AG04450 (cell line): ENCODE measurements at regions not wholly inside any gene's neighbourhood (a gene's known extent, or its start where the extent isn't known, plus 50 kb on each side); places are given as distances from the start of the nearest gene placed in this dataset.

Experiments used
- CTCF ChIA-PET: fragments of 300-600, 350-600 bp; formaldehyde crosslinking; extraction: SDS; loops from one replicate; lab custom pipeline; 2022; ENCODE audit warnings: antibody characterized with exemption, inconsistent platforms; lab: Charles Lee
- POLR2A ChIA-PET: fragments of 350-600 bp; formaldehyde crosslinking; extraction: SDS; loops from one replicate; lab custom pipeline; 2021; ENCODE audit warnings: antibody characterized with exemption, inconsistent platforms; lab: Yijun Ruan, JAX
- DNase-seq: peaks from one replicate; pipeline ENCODE4 v3.0.0-alpha.2; 2011; ENCODE audit warnings: low read depth, low spot score
- H3K27ac ChIP-seq: one replicate; pipeline ENCODE4 v1.5.1; 2012; ENCODE audit warnings: low read depth, low read length, control low read depth
- H3K27me3 ChIP-seq: one replicate; pipeline ENCODE4 v1.6.0; 2012; ENCODE audit warnings: low read length; ENCODE audit not compliant: control insufficient read depth, insufficient read depth
- H3K4me3 ChIP-seq: 2 replicates; pipeline ENCODE4 v1.5.1; 2011; ENCODE audit warnings: mild to moderate bottlenecking, low read depth, low read length, control low read depth
- H3K9me3 ChIP-seq: 2 replicates; pipeline ENCODE4 v1.5.1; 2012; ENCODE audit warnings: low read length; ENCODE audit not compliant: control insufficient read depth, insufficient read depth
- CTCF ChIP-seq: IDR thresholded peaks from 2 replicates; pipeline ENCODE4 v1.5.1; 2011; ENCODE audit warnings: low read depth, low read length, control low read depth, inconsistent platforms

- ChIA-PET POLR2A (no interaction called here), CTCF (no interaction called here)
- no peak for DNase-seq
- H3K27ac ChIP-seq = no peak overlapping the region
- TF ChIP-seq CTCF = no peak
- H3K4me3 ChIP-seq = no peak overlapping the region
- H3K27me3 ChIP-seq = no peaks in the 10 kb centered on the region
- H3K9me3 ChIP-seq = no peaks in the 10 kb centered on the region
Measured at GRCh38 chr6:123747515-123747914, 56.1 kb upstream of the NKAIN2 start.

- H3K4me3 ChIP-seq = no peak overlapping the region
- H3K9me3 ChIP-seq = no peaks in the 10 kb centered on the region
- ChIA-PET POLR2A (no interaction called here), CTCF (no interaction called here)
- no peak for TF ChIP-seq CTCF
- H3K27ac ChIP-seq = no peak overlapping the region
- H3K27me3 ChIP-seq = no peaks in the 10 kb centered on the region
- no peak for DNase-seq
Measured at GRCh38 chr6:123745895-123746294, 57.8 kb upstream of the NKAIN2 start.

GRCh38 chr6:123744840-123745239 is 58.8 kb upstream of the NKAIN2 start:
- DNase-seq = no peak
- Histone ChIP-seq H3K27me3 (no peaks in the 10 kb centered on the region), H3K4me3 (no peak overlapping the region), H3K27ac (no peak overlapping the region), H3K9me3 (no peaks in the 10 kb centered on the region)
- POLR2A ChIA-PET = no interaction called here
- TF ChIP-seq CTCF = no peak
- CTCF ChIA-PET = no interaction called here

- H3K4me3 ChIP-seq = no peak overlapping the region
- ChIA-PET POLR2A (no interaction called here), CTCF (interaction anchor here (0.6 kb wide), 1 partner anchor 562 kb away, joined by 3 read pairs; no protein-coding TSS in a partner anchor)
- TF ChIP-seq CTCF = no peak
- no peak overlapping the region for H3K27ac ChIP-seq
- no peaks in the 10 kb centered on the region for H3K9me3 ChIP-seq
- DNase-seq = no peak
- no peaks in the 10 kb centered on the region for H3K27me3 ChIP-seq
Measured at GRCh38 chr6:123742626-123743025, 61.0 kb upstream of the NKAIN2 start.

- no peak for DNase-seq
- no peak for TF ChIP-seq CTCF
- Histone ChIP-seq H3K27me3 (no peaks in the 10 kb centered on the region), H3K27ac (no peak overlapping the region), H3K9me3 (no peaks in the 10 kb centered on the region; the same call in 1 of the 2 replicates), H3K4me3 (no peak overlapping the region)
- ChIA-PET CTCF (no interaction called here), POLR2A (no interaction called here)
Measured at GRCh38 chr6:123733180-123733579, 70.5 kb upstream of the NKAIN2 start.
